ENCODE measurements at regions not wholly inside any gene's neighbourhood (a gene's known extent, or its start where the extent isn't known, plus 50 kb on each side); places are given as distances from the start of the nearest gene placed in this dataset.

DNA sequence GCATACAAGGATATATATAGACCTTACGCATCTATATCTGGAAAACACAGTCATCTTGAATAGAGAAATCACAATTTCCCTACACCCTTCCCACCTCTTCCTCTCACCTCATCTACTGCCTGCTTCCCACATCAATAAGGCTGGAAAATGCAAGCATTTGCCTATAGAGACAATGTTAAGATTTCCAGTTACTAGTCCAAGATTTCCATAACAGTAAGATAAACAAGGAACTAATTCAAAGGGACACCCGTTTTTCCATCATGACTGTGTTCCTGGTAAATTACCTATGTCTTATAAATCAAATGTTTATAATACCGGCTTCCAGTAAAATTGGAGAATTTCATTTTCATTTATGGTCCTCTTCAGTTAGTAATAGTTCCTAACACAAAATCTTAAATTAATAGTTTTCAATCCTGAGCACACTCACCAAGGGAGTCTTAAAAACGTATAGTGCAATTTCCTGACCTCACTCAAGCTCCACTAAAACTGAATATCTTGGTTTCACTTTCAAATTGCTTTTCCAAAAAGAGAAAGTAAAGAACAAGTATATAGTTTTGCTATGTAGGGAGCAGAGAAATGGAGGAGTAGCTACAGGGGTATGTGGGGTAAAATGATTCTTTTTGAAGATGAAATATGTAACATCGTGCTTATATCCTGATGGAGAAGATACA is 398.7 kb downstream of the PLPP3 start:
- no peak for DNase-seq

DNA sequence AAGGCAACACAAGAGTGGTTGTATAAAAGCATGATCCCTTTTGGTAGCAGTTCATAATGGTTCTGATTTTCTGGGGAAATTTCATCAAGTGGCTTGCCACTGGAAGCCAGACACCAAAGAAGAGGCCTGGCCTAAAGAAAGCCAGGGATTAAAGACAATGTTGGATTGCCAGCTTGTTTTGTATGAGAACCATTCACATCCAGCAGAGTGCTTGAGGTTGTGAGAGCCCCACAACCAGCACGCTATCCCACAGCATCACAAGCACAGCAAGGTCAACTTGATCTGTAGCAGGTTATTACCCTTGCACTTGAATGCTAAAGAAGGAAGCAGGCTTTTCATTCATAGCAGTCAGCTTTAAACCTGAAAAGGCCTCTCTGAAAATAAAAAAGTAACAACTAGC is 399.8 kb downstream of the PLPP3 start:
- no peak for DNase-seq

GRCh38 chr1:56175211-56175610 is 404.2 kb downstream of the PLPP3 start:
- no peak for DNase-seq

DNA sequence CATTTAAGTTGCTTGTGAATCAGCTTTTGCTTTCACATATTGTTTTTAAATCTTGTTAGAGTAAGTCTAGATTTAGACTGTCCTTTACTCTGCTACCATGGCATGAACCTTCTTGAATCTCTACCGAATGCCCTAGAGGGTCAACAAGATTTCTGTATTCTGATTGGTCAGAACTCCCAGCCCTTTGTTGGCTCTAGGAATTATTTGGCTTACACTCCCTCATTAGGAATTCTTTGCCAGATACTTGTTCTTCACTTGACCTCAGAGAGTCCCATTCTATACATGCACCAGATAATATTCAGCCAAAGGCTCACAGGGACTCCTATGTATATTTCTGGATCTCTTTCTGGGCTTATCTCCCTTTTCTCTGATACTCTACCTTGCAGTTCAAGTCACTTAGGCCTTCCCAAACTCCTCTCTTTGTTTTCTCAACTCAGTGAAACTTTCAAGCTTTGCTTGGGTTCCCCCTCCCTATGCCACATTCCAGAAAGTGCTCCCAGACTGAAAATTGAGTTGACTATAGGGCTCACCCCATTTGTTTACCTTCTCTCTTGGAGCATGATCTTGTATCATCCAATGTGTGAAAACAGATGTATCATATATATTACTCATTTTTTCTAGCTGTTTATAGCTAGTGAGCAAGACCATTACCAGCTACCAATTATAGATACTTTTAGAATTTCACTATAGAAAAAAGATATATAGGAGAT is 405.0 kb downstream of the PLPP3 start:
- no peak for DNase-seq

GRCh38 chr1:56173736-56174135 is 405.6 kb downstream of the PLPP3 start:
- no peak for DNase-seq

- no peak for DNase-seq
These were observed 407.7 kb downstream of the PLPP3 start for GRCh38 chr1:56171670-56172069.

DNA sequence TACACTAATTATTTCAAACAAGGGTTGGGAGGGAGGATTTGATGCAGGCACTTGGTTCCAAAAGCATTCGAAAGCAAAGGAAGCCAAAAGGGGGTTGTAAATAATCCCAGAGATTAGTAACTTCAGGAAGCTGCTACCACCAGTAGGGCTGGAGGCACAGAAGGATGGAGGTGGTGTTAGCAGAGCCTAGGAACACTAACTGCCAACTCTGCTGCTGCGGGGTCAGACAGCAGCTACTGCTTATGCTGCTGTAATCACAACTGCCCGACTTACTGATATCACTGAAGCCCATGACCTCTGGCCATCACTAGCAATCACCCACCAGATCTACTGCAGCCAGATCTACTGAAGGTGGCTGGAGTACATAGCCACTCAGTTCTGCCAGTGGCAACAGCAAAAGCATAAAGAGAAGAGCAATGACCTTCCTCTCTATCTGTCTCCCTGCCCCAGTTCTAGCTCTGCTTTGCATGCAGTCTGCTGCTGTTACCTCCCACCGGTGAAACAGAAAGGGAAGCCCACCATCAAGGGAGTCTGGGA is 408.5 kb downstream of the PLPP3 start:
- no peak for DNase-seq

DNA sequence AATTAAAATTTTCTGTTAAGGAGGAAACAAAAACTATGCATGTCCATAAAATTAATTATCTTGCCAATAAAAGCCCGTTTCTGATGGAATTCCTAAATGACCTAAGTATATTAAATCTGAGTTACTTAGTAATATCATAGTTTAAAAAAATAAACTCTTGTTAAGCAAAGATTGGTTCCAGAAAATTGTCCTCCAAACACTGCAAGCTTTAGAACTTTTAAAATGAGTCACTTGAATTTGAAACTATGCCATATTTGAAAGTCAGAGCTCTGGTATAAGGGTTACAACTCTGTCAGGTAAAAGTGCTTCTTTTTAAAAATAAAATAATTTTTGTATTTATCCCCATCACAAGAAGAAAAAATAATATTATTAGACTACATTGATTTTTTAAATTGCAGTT is 409.5 kb downstream of the PLPP3 start:
- DNase-seq = no peak

GRCh38 chr1:56168176-56168575 is 411.2 kb downstream of the PLPP3 start:
- DNase-seq = no peak

- DNase-seq = no peak
These were observed 411.8 kb downstream of the PLPP3 start for GRCh38 chr1:56167596-56167995.

- DNase-seq = no peak
These were observed 418.5 kb downstream of the PLPP3 start for GRCh38 chr1:56160773-56161315.

DNA sequence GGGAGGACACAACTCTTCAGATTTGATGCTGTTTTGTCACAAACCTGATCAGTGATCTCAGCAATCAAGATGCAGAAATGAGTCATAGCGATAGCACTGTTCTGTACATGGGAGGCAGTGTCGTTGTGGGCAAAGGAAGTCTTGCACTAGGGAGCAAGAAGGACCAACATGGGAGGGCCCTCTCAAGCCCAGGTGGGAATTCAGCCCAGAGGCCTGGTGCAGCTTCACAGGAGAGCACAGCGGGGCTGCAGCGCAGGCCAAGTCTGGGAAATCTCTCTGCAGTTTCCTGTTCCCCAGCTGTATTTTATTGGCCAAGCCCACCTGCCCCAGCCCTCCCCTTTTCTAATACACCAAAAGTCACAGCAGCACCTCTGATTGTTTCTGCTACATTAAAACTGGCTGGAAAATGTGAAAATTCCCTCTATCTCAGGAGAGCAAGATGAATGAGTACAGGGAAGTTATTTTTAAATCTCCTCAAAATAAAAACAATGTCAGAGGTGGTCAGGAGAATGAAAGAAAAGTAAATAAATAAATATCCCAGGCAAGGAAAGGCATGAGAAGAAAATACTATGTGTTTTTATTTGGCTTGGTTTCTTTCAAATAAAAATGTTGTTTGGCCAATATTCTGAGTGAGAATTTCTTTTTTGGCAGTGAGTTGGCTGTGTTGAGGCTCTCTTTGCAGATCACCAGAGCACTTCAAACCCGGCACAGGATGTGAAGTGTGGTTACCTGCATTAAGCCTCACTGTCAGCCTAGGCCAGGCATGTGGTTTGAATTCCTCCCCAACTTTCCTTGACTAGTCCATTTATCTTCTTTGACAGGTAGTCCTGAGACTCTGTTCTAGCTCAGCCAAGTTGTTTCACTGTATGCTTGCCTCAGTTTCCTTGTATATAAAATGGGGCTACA is 422.1 kb downstream of the PLPP3 start:
- DNase-seq = no peak

- DNase-seq = no peak
These were observed 426.1 kb downstream of the PLPP3 start for GRCh38 chr1:56153276-56153675.

DNA sequence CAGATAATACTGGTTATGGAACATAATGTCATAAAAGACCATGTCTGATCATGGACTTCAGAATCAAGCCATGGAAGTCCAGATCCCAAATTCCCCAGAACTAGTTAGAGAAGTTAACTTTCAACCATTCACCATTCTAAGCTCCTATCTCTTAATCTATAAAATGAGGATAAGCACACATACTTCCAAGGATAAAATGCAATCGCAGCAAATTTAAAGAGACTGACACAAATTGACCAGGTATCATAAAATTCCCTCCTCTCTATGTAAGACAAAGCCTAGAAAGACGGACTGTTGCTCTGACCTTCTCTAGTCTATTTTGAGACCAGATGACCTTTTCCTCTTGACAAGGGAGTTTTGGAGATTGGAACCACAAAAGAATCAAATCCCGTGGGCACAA is 426.7 kb downstream of the PLPP3 start:
- no peak for DNase-seq

- no peak for DNase-seq
These were observed 428.0 kb downstream of the PLPP3 start for GRCh38 chr1:56151402-56151801.

- DNase-seq = no peak
These were observed 428.7 kb downstream of the PLPP3 start for GRCh38 chr1:56150441-56151215.

GRCh38 chr1:56149761-56150160 is 429.6 kb downstream of the PLPP3 start:
- DNase-seq = no peak

- DNase-seq = no peak
These were observed 430.8 kb downstream of the PLPP3 start for GRCh38 chr1:56148326-56149193.

GRCh38 chr1:56147459-56147858 is 431.9 kb downstream of the PLPP3 start:
- no peak for DNase-seq

GRCh38 chr1:56147034-56147433 is 432.3 kb downstream of the PLPP3 start:
- DNase-seq = no peak

- no peak for DNase-seq
These were observed 432.9 kb downstream of the PLPP3 start for GRCh38 chr1:56146449-56146848.
